Posterior cingulate gyrus (tissue), 11 donors: ENCODE measurements at regions not wholly inside any gene's neighbourhood (a gene's known extent, or its start where the extent isn't known, plus 50 kb on each side); places are given as distances from the start of the nearest gene placed in this dataset.

Source experiments
- DNase-seq, 10 donors: peaks; one replicate each; pipeline versions ENCODE4 v3.0.0 to v3.0.0-alpha.2; 2020 to 2021; ENCODE audit warnings: mixed read lengths in 3 of 10
- intact Hi-C: fragments of 100-400 bp; cut with DNase I; formaldehyde crosslinking; loops from one replicate; pipeline ENCODE4 v1.15.1; 2023

- no peak for DNase-seq
- intact Hi-C loops: no loop called here
These were observed 50.5 kb upstream of the AMOTL1 start for GRCh38 chr11:94717667-94718066.
